Upper lobe of left lung (tissue), 4 donors: ENCODE measurements at regions not wholly inside any gene's neighbourhood (a gene's known extent, or its start where the extent isn't known, plus 50 kb on each side); places are given as distances from the start of the nearest gene placed in this dataset.

Experiments
- EP300 ChIP-seq, 4 donors: sonication (generic); formaldehyde crosslinking; IDR thresholded peaks; one replicate each; pipeline ENCODE4 v1.5.1; 2017; ENCODE audit warnings: antibody characterized with exemption in 4 of 4, control low read depth in 2 of 4
- TF ChIP-seq, protein P1 (sequence below), 6 experiments: fragments of 450-650 bp in 4 of 6; fragments of 200-600 bp in 2 of 6; sonication (generic) in 2 of 6; IDR thresholded peaks; one replicate each; pipeline ENCODE4 v1.5.1; 2016 to 2019; ENCODE audit warnings: antibody characterized with exemption in 6 of 6

DNA sequence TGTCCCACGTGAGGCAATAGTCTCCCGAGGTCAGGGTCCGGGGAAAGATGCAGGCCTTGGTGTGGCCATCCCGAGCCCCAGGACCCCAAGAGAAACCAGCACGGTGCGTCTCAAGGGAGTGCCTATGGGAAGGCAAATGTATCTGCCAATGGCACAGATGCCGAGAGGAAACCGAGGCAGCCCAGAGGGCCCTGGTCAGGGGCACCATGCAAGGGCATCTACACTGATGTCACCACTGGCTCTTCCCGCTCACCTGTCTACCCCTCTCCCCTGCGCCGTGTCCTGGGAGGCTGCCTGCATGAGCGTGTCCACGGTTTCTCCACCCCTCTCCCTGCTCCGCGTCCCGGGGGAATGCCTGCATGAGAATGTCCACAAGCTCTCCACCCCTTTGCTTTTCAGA is 1318.8 kb downstream of the TBC1D22A start:
- TF ChIP-seq, protein P1, sequence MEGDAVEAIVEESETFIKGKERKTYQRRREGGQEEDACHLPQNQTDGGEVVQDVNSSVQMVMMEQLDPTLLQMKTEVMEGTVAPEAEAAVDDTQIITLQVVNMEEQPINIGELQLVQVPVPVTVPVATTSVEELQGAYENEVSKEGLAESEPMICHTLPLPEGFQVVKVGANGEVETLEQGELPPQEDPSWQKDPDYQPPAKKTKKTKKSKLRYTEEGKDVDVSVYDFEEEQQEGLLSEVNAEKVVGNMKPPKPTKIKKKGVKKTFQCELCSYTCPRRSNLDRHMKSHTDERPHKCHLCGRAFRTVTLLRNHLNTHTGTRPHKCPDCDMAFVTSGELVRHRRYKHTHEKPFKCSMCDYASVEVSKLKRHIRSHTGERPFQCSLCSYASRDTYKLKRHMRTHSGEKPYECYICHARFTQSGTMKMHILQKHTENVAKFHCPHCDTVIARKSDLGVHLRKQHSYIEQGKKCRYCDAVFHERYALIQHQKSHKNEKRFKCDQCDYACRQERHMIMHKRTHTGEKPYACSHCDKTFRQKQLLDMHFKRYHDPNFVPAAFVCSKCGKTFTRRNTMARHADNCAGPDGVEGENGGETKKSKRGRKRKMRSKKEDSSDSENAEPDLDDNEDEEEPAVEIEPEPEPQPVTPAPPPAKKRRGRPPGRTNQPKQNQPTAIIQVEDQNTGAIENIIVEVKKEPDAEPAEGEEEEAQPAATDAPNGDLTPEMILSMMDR (IDR thresholded peaks at IDR 0.05), result no peak
- TF ChIP-seq EP300 (IDR thresholded peaks at IDR 0.05), result no peak
